NCI-H526 treated with DMSO at 0.1 percent for 48 hours (cell line): ENCODE measurements at regions not wholly inside any gene's neighbourhood (a gene's known extent, or its start where the extent isn't known, plus 50 kb on each side); places are given as distances from the start of the nearest gene placed in this dataset.

ENCODE experiments used
- DNase-seq: peaks from one replicate; lab custom pipeline; 2025; lab: John Stamatoyannopoulos, UW

DNA sequence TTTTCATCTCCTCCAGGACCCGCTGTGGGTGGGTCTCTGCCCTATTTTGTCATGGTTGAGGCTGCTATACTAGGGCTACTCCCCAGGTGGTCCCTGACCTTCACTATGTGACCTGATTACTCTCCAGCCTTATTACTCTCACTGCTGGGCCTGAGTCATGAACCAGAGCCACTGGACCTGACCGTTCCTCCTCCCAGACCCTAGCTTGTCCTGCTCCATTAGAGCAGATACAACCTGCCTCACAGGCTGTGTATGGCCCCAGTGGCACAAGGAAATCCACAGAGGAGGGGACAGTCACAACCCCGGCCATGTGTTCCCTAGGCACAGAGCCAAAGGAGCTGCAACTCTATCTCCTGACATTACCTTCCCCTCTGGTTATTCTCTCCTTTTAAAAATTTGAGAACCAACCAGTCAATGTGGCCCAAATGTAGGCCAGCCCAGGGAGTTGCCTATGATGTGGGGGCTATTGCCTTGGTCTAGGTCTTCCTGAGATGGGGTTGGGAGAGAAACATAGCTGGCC is 96.0 kb upstream of the FSTL4 start:
- DNase-seq = no peak

DNA sequence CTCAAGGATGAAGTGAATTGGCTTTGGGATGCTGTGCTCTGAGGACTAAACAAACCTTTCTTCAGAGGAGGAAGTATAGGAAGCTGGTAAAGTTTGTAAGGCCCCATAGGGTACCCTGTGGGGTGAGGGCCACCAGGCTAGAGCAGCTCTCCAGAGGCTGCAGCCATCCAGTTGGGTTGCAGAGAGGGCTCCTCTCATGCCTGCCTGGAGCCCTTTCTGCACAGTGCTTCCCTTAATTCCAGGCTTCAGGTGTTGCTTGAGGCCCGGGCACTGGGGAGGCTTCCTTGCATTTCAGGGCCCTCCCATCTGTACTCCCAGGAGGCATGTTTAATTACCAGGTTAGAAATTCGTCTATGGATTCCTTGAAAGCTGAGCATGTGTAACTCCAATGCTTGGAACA is 95.3 kb upstream of the FSTL4 start:
- DNase-seq = no peak

DNA sequence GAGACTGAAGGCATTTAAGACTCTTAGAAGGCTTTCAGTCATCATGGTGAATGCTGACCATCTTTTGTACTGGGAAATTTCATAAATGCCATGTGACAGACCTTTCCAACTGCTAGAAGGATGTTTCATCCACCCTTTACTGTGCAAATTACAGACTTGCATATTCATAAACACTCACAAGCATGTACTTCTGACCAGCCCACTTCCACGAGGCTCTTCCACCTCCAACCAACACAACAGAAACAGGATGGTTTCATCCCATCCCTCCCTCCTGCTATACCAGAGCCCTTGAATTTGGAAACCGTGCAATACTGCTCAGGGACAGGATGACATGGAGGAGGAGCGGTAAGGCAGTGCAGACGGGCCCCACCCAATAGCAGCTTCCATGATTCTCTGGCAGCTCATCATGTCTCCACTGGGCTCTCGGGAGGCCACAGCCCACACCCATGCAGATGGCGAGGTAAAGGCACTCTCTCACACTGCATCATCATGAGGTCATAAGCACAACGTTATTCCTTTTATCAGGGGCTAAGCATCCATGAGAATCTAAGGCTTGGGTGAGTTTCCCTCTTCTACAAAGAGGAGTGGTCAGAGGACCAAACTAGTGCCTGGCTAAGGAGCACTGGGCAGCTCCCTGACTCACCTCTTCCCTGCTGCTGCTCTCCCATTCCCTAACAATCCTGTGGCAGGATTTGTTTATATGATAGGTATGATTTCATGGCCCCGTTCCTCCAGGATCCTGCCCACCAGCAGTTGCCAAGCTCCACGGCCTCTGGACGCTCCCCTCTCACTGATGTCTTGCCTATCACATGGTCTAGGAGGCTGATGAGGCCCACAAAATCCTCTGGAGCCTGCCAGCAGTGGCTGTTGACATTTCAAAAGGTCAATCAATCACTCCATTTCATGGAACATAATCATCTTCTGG is 94.4 kb upstream of the FSTL4 start:
- no peak for DNase-seq

DNA sequence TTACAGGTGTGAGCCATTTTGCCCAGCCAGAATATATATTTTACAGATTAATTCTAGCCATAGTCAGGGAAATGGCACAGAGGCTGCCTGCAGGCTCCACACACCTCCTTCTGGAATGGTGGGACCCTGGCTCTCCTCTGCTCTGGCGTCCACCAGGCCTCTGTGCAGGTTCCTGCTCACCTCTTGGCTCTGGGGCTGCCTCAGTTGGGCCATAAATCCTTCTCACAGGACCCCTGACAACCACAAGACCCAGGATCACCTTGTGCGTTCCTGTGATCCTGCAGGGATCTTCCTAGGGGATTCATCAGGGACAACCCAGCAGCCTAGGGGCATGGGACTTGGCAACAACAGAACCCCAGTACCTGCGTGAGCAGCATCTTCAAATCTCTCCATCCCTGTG is 93.0 kb upstream of the FSTL4 start:
- no peak for DNase-seq

DNA sequence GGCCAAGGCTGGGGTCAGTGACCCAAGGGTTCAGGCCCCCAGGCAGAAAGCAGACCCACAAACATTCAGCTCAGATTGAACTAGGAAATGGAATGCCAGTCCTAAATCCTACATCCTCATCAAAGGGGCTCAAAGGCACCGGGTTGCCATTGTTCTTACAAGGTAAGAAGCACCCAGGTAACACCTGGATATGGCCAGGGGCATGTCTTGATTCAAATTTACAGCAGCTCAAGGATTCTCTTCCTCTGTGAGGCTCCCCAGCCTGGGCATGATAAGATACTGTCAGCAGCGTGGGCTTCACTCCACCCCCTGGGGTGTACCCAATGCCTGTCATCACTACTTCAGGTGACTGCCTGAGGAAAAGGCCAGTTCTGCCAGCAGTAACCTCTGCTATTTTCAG is 92.1 kb upstream of the FSTL4 start:
- no peak for DNase-seq

DNA sequence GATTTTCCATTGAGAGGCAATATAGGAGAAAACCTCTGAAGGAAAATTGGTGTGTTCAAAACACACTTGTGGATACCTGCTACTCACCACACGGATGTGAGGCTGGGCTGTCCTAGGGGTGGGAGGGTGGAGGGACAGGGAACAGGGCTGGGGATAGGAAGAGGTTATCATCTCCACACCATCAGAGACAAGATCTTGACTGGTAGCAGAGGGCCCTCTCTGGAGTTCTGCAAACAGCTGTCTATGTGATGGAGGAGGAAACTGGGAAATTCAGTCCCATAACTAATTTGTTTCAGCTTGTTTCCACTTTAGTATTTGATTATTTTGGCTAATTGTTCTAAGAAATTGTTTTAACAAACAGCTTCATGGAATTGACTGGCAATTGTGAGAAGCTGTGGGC is 91.6 kb upstream of the FSTL4 start:
- DNase-seq = no peak

DNA sequence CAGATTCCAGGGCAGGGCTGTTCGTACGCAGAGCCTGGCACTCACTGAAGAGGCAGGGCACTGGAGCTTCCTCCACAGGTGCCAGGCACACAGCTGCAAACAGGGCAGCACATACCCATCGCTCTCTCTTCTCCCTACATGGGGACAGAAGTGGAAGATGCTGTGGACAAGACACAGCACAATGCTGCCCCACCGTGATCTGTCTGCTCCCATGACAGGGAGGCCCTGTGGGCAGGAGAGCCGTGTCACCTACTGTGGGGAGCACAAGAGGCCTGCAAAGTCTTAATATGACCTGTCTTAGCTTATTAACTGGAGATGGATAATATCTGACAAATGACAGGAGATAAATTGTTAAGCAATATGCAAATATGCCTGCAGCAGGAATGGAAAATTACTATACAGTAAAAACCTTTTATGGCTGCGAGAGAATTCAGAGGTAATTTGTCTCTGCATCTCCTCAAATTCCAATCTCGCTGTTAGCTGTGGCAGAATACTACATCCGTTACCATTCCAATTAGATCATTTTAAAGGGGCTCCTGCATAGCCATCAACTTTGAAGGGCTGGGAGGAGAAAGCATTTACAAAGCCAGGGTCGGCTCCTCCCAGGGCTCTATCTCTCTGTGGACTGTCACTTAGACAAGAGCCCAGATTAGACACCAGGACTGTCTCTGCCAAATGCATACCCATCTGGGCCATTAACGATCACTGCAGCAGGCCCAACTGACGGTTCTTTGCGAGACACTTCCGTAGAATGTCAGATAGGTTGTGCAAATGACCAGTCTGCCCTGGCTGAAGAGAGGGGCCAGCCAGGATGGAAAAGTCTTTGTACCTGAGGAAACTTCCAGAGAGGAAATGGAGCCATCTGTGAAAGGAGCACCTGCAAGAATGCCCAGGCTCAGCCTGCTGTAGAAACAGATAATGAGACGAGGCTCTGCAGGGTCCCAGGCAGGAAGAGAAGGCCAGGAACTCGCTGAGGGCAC is 90.7 kb upstream of the FSTL4 start:
- DNase-seq = no peak

DNA sequence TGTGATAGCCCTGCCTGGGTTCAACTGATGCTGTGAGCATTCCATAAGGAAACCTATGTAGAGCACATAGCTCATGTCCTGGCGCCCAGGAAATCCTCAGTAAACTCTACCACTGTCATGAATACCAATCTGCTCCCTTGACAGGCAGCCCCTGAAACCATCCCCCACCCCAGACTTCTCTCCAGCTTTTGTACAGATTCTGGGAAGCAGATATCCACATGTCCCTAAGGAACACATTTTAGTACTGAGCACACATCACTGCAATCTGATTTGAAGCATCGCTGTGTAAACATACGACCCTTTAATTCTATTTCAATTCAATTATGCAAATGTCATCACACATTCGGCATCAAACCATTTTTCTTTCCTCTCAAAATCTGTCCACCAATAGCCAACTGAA is 89.5 kb upstream of the FSTL4 start:
- DNase-seq = no peak

DNA sequence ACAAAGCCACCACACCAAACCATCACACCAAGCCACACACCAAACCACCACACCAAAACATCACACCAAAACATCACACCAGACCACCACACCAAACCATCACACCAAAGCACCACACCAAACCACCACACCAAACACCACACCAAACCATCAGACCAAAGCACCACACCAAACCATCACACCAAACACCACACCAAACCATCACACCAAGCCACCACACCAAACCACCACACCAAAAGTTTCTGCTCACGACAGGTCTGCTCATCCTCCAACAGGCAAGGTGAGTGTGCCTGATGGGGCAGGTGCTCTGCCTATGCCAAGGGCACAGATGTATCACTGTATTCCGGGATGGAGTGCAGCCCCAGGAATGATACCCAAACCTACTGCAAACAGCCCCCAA is 87.9 kb upstream of the FSTL4 start:
- DNase-seq = no peak

DNA sequence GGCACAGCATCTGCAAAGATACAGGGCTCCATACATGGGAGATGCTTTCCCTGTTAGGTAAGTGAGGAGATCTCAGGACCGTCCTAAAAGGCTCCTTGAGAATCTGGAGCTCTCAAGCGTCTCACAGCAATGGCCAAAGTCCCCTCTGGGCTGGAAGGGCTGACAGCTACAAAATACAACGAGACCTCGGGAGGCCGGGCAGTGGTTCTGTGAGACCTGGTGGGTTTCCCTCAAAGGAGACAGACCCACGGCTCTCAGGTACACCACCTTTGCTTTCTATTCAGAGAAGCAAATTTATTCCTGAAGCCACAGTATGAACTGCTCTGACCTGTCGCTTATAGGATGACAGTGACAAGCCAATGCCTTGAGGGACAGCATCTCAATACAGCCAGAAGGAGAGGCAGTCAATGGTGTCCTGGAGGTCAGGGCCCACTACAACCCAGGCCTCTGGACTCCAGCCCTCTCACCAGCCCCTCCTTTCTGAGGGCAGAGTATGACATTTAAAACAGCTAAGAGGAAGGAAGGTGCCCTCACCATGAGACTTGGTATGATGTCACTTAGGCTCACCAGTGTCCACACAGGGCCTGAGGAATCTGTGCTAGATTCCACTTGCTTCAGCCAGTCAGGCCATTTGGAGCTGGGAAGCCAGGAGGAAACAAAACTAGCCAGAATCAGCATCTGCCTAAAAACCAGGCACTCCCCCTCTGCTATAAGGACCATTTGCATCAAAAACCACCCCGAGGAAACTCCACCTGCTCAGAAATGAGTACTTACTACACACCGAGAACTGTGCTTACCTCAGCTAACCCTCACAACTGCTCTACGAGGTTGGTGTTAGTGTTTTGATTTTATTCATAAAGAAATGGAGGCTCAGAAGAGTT is 86.5 kb upstream of the FSTL4 start:
- DNase-seq = no peak

DNA sequence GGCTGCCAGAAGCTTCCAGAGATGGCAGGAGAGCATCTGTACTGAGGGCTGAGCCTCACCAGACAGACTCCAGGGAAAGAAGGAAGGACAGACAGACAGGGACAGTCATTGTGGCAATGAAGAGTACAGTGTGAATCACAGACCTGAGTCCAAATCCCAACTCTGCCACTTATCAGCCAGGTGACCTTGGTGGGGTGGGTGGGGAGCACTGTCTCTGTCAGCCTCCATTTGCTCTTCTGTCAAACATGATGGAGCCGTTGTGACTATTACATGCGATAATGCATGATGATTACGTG is 85.9 kb upstream of the FSTL4 start:
- no peak for DNase-seq

DNA sequence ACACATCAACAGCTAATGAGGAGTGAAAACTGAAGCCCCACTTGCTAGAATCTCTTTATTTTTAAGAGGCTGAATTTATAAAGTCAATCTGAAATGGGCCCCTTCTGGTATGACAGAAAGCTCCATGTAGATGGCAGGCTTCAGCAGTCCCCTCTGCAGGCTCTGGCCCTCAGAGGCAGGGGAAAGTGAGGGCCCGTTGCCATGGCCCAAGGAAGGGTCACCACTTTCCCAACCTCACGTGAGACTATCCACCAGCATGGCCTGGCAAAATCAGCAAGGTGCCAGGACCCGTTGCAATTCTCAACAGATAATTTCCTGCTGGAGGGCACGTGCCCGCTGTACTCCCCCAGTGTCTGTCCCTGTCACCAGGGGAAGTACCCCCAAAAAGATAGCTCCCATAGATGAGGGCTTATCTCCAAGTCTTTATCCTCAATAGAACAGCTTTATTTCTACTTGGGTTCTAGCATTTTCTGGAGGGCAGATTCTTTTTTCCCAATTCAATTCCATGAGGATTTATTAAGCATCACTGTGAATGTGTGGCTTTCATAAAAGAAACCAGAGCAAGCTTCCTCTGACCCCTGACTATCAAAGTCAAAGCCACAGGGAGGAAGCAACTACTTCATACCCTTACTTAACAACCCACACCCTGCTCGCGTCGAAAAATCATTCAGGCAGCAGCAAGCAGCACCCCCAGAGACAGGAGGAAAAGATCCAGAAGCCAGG is 85.4 kb upstream of the FSTL4 start:
- no peak for DNase-seq

DNA sequence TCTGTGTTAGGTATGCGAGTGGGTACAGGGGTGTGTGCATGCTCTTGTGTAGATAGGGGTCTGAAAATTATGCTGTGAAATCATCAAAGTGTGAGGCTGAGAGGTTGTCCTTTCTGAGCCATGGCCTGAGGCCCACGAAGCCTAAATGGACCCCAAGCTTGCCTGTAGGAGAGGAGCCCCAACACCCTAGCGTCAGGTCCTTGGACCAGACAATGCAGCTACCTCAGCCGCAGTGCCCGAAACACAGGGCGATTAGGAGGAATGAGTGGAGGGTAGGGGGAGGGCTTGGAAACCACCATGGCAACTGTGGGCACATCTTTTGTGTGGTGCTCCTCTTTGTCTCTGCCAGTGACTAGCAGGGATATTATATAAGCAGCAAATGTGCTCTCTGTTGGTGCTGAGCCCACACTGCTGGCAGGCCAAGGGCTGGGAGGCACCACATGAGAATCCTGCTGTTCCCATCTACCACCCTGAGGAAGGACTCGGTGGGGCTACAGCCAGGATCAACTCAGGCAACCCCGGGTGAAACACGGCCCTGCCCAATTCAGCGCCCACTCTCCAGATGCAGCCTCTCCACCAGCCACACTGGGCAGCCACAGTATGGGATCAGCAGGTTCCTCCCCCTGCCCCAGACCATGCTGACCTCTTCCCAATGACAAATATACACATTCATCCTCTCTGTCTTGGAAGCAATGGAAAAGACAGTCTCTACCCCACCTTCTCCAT is 84.6 kb upstream of the FSTL4 start:
- DNase-seq = no peak

DNA sequence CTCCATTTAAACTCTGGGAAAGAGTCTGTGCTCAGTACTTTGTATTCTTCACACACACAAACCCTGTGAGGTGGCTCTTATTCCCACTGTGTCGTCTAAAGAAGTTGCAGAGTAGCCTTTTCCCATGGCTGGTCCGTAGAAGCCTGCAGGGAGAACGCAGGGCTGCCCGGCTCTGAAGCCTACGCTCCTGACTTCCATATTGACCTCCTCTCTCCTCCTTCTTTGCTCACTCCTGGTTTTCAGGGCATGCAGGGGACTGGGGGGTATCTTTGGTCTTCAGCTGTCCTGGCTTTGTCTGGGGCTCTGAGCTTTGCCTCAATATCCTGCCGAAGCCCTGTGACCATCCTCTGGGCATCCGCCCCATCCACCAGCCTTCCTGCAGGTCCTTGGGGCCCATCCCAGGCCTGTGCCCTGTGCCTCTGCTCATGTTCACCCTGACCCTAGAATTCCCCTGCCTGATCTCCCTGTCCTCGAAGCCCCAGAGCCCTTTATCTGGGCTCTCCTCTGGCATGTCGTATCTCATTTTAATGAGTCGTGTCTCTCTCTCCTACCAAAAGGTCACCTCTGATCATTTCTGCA is 83.8 kb upstream of the FSTL4 start:
- DNase-seq = no peak

DNA sequence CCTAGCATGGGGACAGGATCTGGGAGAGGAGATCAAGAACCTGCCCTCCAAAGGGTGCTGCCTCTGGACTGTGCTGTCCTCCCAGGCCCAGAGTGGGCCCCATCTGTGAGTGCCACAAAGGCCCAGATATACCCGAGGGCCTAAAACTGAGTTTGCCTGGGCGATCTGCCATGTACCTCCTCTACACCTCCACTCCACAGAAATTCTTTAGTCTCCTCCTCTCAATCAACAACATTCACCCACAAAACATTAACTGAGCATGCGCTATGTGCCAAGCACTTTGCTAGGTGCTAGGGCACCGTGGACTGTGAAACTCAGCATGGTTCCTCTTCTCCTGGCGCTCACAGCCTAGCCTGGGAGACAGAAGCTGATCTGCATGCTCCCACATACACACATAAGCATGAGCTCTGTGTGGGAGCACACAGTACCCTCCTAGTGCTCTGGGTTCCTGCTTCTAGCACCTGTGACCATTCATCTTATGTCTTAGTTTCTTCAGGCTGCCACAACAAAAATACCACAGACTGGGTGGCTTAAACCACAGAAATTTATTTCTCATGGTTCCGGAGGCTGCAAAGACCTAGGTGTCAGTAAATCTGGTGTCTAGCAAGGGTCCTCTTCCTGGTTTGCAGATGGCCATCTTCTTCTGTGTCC is 82.0 kb upstream of the FSTL4 start:
- DNase-seq = no peak

DNA sequence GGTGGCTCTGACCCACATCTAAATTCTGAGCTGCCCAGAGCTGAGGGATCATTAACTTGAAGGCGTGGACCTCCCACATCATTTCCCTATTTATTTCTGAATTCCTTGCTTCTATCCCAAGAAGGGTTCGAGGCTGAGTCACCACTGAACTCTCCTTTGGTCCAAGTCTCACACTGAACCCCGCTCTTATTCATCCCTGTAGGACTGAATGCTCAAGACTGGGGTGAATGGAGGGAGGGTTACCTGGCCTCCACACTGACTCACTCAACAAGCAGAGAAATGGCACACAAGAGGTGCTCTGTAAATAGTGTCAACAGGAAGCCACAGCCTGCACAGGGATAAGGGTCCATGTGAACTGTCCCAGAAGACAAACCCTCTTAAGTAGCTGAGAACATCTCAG is 79.1 kb upstream of the FSTL4 start:
- DNase-seq = no peak

DNA sequence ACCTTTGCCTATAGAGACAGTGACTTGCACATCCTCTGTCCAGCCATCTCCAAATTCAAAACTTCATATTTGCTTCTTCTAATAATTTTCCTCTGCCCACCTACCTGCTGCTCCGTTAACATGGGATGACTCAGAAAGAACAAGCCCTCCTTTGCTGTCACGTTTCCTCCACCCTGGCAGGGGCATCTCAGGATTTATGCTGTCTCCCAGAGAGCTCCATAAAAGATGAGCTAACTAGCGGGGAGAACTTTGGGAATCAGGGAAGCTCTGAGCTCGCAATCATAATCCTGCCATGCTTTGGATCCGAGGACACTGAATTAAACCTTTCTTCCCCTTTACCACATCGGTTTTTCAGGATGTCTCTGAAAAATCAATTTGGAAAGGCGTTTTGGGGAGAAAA is 78.4 kb upstream of the FSTL4 start:
- no peak for DNase-seq

DNA sequence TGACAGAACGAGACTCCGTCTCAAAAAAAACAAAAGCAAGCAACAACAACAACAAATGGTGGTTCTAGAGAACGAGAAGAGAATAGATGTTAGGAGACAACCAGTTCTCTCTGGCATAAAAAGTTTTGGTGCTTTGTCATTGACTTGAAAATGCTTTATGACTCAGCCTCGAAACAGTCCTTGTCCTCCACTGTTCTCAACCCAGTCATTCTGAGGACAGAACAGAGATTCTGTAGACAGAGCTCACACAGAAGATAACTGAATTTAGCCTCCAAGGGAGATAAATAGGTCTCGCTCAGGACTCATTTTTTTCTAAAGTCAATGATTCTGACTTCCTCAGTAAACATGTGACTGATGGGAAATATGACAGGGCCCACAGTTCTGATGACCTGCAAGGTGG is 76.0 kb upstream of the FSTL4 start:
- no peak for DNase-seq

DNA sequence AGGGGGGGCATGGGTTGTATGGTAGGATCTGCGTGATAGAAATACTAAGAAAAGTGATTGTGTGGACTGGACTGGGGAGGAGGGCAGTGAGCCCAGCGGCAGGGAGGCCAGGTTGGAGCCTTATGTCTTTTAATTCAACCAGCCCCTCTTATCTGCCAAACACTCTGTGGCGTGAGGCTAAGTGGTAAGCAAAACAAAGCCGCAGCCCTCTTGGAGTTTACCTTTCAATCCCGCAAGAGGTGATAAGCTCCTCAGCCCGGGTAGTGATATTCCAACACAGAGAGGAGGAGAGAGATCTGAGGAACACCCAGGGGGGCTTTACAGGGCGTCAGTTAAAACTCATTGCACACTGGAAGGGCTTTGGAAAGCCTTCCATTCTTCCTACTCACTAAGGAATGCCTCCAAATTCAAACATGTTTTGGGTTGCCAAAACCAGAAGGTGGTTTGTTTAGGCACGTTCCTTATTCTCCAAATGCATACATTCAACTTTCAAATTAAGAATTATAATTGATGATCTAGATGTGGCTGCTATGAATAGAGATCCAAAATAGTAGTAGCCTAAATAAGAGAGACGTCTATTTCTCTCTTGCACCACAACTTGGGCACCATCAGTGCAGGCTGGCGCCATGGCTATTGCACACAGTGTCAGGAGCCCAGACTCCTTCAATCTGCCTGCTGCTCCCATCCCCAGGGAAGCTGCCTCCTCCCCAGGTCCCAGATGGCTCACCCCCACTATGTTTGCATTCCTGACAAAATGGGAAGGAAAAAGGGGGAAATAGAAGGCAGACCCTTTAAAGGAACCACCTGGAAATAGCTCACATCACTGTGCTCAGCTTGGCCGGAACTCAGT is 75.1 kb upstream of the FSTL4 start:
- no peak for DNase-seq
